ENCODE measurements at regions not wholly inside any gene's neighbourhood (a gene's known extent, or its start where the extent isn't known, plus 50 kb on each side); places are given as distances from the start of the nearest gene placed in this dataset.

DNA sequence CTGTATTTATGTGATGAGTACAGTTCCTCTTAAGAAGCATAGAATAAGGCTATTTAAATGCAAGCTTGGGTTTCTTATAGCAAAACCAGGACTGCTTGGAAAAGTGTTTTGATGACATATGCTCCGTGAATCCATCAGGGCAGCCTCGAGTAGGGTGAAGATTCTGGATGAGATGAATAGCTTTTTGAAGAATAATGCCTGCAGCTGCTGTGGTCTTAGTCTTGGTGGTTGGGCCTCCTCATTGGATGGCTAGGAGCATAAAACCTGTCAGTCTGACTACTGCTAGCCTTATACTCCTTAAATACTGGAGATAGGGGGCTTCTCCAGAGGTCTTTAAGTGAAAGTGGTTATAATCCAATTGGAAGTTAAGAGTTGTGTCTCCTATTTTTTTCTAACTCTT lies 704.3 kb downstream of the FGF9 start:
- intact Hi-C loops (cut with DNase I; ENCODE audit: low total_unique reads): no loop called here
- H3K9me3 ChIP-seq: no peaks in the 10 kb centered on the region
- 82 to 86% methylated on average over 2 of the region's 2 CpGs for WGBS, 2 donors
- H3K27ac ChIP-seq: no peak overlapping the region
- H3K36me3 ChIP-seq (ENCODE audit: low read depth, missing control alignments): no peaks in the 10 kb centered on the region
- no peaks in the 10 kb centered on the region for H3K4me1 ChIP-seq
- no peaks in the 10 kb centered on the region for H3K27me3 ChIP-seq
- H3K4me3 ChIP-seq: no peak overlapping the region
- TF ChIP-seq POLR2A (IDR thresholded peaks at IDR 0.05): no peak
- TF ChIP-seq, protein P1, sequence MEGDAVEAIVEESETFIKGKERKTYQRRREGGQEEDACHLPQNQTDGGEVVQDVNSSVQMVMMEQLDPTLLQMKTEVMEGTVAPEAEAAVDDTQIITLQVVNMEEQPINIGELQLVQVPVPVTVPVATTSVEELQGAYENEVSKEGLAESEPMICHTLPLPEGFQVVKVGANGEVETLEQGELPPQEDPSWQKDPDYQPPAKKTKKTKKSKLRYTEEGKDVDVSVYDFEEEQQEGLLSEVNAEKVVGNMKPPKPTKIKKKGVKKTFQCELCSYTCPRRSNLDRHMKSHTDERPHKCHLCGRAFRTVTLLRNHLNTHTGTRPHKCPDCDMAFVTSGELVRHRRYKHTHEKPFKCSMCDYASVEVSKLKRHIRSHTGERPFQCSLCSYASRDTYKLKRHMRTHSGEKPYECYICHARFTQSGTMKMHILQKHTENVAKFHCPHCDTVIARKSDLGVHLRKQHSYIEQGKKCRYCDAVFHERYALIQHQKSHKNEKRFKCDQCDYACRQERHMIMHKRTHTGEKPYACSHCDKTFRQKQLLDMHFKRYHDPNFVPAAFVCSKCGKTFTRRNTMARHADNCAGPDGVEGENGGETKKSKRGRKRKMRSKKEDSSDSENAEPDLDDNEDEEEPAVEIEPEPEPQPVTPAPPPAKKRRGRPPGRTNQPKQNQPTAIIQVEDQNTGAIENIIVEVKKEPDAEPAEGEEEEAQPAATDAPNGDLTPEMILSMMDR (IDR thresholded peaks at IDR 0.05): no peak
- DNase-seq: no peak

DNA sequence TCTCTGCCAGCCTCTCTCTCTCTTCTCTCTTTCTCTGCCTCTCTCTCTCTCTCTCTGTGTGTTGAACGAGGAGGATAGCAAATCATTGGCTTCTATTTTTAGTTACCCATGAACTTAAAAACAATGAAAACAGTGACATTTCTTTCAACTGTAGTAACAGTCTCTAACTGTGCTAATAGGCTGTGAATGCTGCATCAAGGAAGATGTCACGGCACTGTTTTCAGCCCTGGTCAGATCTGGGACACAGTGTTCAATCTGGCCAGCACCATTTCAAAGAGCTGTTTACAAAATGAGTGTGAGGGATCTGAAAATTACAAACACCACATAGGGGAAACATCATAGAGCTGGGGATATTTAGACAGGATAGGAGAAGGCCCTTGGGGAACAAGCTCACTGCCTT lies 717.0 kb downstream of the FGF9 start:
- Histone ChIP-seq H3K9me3 (no peaks in the 10 kb centered on the region), H3K4me3 (no peak overlapping the region), H3K27me3 (no peaks in the 10 kb centered on the region), H3K4me1 (no peaks in the 10 kb centered on the region), H3K36me3 (ENCODE audit: low read depth, missing control alignments) (no peaks in the 10 kb centered on the region), H3K27ac (no peak overlapping the region)
- DNase-seq: no peak
- TF ChIP-seq, protein P1 (IDR thresholded peaks at IDR 0.05): no peak
- TF ChIP-seq POLR2A (IDR thresholded peaks at IDR 0.05): no peak
- WGBS, 2 donors: 39 to 42% methylated on average over 2 of the region's 2 CpGs
- intact Hi-C loops (cut with DNase I; ENCODE audit: low total_unique reads): no loop called here

- Histone ChIP-seq H3K36me3 (ENCODE audit: low read depth, missing control alignments) (no peaks in the 10 kb centered on the region), H3K4me3 (no peak overlapping the region), H3K27me3 (no peaks in the 10 kb centered on the region), H3K27ac (no peak overlapping the region), H3K4me1 (no peaks in the 10 kb centered on the region), H3K9me3 (no peaks in the 10 kb centered on the region)
- TF ChIP-seq POLR2A (IDR thresholded peaks at IDR 0.05): no peak
- TF ChIP-seq, protein P1 (IDR thresholded peaks at IDR 0.05): no peak
- WGBS, 2 donors: 75 to 100% methylated on average over 2 of the region's 2 CpGs
- no peak for DNase-seq
- intact Hi-C loops (cut with DNase I; ENCODE audit: low total_unique reads): no loop called here
These were observed 729.0 kb downstream of the FGF9 start for GRCh38 chr13:22399801-22400420.

DNA sequence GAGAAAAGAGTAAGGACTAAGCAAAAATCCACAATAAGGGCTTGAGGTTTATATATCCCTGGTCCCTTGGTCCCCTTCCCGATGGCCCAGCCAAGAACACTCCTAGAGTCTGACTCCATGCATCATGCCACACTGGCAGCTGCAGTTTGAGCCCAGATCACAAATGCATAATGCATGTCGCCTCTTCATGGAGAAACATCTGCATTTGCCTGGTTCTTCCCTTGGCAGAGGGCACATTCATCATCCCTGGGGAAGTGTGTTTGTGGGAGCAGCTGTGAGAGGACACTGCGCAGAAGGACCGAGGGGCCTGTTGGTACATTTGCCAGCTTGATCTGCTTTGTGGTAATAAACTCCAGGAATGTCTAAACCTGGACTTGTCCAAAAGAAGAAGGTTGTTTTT lies 731.8 kb downstream of the FGF9 start:
- no peak for TF ChIP-seq POLR2A (IDR thresholded peaks at IDR 0.05)
- TF ChIP-seq, protein P1 (IDR thresholded peaks at IDR 0.05): no peak
- Histone ChIP-seq H3K9me3 (no peaks in the 10 kb centered on the region), H3K27me3 (no peaks in the 10 kb centered on the region), H3K4me3 (no peak overlapping the region), H3K4me1 (no peaks in the 10 kb centered on the region), H3K27ac (no peak overlapping the region), H3K36me3 (ENCODE audit: low read depth, missing control alignments) (no peaks in the 10 kb centered on the region)
- no peak for DNase-seq
- 81 to 88% methylated on average over 4 of the region's 4 CpGs for WGBS, 2 donors
- intact Hi-C loops (cut with DNase I; ENCODE audit: low total_unique reads): no loop called here

DNA sequence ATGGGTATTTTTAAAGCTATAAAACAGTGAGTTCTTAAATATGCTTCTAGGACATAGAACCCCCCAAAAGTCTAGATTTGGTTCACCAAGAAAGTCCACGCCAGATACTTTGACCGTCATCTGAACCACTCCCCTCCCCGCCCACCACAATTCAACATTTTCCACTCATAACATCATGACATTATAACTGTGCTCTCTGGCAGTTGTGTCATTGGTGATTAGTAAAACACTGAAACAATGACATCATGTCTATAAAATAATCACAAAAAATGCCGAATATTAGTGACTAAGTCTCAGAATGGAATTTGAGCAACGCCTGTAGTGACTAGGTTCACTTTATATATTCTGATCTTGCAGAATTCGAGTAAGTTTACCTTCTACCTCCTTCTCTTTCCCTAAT lies 732.3 kb downstream of the FGF9 start:
- H3K27me3 ChIP-seq: no peaks in the 10 kb centered on the region
- WGBS, 2 donors: 88 to 91% methylated on average over 6 of the region's 6 CpGs
- H3K9me3 ChIP-seq: no peaks in the 10 kb centered on the region
- no peaks in the 10 kb centered on the region for H3K4me1 ChIP-seq
- intact Hi-C loops (cut with DNase I; ENCODE audit: low total_unique reads): no loop called here
- H3K27ac ChIP-seq: no peak overlapping the region
- H3K36me3 ChIP-seq (ENCODE audit: low read depth, missing control alignments): no peaks in the 10 kb centered on the region
- TF ChIP-seq, protein P1 (IDR thresholded peaks at IDR 0.05): no peak
- TF ChIP-seq POLR2A (IDR thresholded peaks at IDR 0.05): no peak
- DNase-seq: no peak
- no peak overlapping the region for H3K4me3 ChIP-seq

Measured in testis (tissue), 2 donors.